Stimulated activated CD4-positive, alpha-beta T cell treated with anti-CD3 and anti-CD28 coated beads, Interleukin-12 subunit alpha, Interleukin-12 subunit beta, amount 100 ng/mL, for 4 hours (primary cell): ENCODE measurements at regions not wholly inside any gene's neighbourhood (a gene's known extent, or its start where the extent isn't known, plus 50 kb on each side); places are given as distances from the start of the nearest gene placed in this dataset.

Source experiments
- DNase-seq: peaks from one replicate; pipeline ENCODE4 v3.0.0-alpha.2; 2020

GRCh38 chr5:10842823-10843222 is 81.8 kb upstream of the DAP start:
- DNase-seq: no peak

GRCh38 chr5:10839916-10840599 is 79.0 kb upstream of the DAP start:
- DNase-seq: no peak

DNA sequence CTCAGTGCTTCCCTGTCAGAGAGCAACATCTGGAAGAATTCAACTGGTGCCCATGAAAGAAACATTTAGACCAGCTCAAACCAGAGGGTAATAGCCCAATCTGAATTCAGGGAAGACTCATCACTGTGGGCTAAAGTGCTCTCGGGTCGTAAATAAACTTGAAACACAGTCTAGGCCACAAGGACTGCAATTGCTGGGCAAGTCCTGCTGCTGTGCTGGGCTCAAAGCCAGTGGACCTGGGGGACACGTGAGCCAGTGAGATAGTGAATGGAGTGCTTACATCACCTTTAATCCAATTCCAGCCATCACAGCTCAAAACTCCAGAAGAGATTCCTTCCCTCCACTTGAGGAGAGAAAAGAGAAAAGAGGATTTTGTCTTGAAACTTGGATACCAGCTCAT is 78.1 kb upstream of the DAP start:
- no peak for DNase-seq

DNA sequence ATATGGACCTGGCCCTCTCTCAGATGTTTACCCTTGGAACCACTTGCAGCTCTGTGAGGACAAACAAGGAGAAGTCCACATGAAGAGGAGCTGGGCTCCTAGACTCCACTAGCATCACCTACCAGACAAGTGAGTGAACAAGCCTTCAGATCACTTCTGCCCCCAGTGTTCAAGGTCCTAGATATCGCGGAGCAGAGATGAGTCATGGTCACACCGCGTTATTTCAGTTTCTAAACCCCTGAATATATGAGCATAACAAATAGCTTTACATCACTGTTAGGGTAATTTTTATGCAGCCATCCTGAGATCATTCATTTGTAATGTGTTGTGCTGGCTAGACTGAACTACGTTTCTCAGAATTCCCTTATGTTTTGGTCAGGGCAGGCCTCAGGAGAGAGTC is 77.0 kb upstream of the DAP start:
- no peak for DNase-seq

- DNase-seq: no peak
Measured at GRCh38 chr5:10836986-10837385, 76.0 kb upstream of the DAP start.

DNA sequence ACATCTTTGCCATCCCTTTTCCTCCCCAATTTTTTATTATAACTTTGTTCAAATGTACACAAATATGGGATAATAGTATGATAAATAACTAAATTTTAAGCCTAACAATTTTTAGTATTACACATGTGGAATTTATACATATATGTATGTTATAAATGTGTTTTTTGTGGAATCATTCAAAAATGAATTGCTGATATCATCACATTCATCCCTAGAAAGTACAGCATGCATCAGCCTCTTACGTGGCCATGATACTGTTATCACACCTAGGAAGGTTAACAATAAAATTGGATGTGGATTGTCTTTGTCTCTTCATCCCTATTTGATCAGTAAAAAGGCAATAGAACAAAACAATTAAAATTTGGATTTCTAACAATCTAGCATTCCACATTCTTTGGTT is 73.7 kb upstream of the DAP start:
- DNase-seq: no peak

GRCh38 chr5:10832987-10833386 is 72.0 kb upstream of the DAP start:
- DNase-seq: no peak

- DNase-seq: no peak
Measured at GRCh38 chr5:10832421-10832820, 71.4 kb upstream of the DAP start.

- no peak for DNase-seq
Measured at GRCh38 chr5:10831419-10831818, 70.4 kb upstream of the DAP start.

DNA sequence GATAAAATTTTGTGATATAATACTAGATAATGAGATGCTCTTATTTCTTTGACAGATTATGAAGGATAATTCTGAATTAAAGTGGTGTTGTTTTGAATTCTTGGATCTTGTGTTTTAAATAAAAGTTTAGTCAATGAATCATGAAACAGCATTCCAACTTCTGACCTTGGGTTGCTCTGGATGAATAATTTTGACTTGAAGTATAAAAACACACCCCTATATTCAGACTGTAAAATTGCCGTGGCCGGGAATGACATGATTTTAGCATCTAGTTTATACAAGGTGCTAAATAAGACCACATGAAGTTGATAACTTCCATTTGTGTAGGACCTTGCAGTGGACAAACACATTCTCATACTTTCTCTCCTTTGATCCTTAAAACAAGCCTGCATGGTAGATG is 67.2 kb upstream of the DAP start:
- DNase-seq: no peak

GRCh38 chr5:10827571-10827970 is 66.5 kb upstream of the DAP start:
- DNase-seq: no peak

- no peak for DNase-seq
Measured at GRCh38 chr5:10826971-10827370, 65.9 kb upstream of the DAP start.

DNA sequence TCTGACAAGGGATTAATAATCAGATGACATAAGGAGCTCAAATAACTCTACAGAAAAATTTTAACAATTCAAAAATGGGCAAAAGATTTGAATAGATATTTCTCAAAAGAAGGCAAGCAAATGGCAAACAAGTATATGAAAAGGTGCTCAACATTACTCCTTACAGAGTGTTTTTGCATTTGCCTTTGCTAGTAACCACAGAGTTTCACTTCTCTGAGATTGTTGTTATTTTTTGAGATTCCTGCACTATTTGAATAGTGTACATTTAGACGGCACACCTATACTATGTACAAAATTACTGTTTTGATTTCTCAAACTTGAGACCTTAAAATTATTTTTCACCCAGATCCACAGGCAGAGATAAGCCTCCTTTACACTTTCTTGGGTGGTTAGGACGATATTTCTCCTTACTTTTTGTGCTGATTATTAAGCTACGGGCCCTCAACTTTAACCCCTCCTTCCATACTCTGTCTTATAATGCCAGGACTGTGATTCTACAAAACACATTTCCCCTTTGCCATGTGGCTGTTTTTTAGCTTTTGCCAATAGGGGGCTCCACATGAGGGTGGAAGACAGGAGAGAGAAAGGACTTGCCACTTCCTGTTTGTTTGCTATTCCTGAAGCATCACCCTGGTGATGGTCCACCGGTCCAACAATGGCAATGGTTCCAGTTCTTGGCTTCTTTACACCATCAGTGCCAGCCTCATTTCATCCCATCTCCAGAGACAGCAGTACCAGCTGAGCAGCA is 65.0 kb upstream of the DAP start:
- no peak for DNase-seq

GRCh38 chr5:10812218-10812617 is 51.2 kb upstream of the DAP start:
- no peak for DNase-seq
